Cerebellar nuclear complex (tissue), 1 donor: ENCODE measurements at regions not wholly inside any gene's neighbourhood (a gene's known extent, or its start where the extent isn't known, plus 50 kb on each side); places are given as distances from the start of the nearest gene placed in this dataset.
A peak's percentile ranks its signal among the peaks of the same experiment; 100 is the strongest.

ENCODE experiments used
- DNase-seq, 2 experiments: peaks; one replicate each; lab custom pipeline; 2025; lab: John Stamatoyannopoulos, UW

DNA sequence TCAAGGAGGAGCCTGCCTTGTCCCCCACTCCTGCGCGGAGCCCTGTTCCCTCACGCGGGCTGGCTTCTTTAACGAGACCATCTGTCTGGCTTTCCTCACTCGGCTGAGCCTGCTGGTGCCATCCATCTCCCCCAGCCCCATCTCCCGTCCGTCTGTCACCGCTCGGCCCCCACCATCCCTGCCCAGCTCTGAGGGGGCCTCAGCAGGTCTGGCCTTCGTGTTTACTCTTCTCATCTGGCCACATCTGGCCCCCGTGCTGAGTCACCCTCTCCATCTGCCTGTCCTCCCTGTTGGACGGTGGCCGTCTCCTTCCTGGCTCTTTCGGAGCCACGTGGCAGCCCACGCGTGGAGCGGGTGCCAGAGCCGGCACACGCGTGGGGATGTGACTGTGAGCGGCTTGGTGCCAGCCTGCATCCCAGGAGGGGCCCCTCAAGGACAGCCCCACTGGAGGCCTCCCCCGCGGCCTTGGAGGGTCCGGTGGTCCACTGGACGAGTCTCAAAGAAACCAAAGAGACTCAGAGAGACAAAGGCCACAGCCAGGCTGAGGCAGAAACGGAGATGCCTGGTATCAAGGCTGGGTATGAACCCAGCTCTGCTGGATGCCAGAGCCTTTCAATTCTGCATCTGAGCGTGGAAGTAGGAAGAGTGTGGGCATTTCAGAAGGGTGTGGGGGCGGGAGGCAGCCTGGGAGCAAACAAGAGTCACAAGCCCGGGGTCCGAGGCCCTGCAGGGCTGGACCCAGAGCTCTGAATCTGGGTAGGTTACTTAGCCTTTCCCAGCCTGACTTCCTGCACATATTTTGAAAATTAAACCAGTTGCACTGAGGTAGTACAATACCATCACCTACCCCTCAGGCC, 76.7 kb upstream of the UNC5A start:
- no peak for DNase-seq

DNA sequence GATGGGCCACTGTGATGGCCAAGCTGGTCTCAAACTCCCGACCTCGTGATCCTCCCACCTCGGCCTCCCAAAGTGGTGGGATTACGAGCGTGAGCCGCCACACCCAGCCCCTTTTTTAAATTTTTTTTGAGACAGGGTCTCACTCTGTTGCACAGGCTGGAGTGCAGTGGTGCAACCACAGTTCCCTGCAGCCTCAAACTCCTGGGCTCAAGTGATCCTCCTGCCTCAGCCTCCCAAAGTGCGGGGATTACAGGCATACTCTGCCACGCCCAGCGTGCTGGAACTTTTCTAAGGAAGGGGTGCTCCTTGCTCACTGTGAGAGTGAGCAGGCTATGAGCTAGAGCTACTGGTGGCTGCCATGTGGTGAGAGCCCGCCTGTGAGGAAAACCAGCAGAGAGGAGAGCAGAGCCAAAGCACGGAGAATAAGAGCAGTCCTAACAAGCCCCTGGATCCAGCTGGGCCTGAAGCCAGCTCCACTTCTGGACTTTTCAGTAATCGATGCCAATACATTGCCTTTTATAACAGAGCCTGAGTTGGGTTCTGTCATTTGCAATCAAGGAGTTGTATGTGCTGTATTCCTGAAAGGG, 75.5 kb upstream of the UNC5A start:
- DNase-seq, result no peak

DNA sequence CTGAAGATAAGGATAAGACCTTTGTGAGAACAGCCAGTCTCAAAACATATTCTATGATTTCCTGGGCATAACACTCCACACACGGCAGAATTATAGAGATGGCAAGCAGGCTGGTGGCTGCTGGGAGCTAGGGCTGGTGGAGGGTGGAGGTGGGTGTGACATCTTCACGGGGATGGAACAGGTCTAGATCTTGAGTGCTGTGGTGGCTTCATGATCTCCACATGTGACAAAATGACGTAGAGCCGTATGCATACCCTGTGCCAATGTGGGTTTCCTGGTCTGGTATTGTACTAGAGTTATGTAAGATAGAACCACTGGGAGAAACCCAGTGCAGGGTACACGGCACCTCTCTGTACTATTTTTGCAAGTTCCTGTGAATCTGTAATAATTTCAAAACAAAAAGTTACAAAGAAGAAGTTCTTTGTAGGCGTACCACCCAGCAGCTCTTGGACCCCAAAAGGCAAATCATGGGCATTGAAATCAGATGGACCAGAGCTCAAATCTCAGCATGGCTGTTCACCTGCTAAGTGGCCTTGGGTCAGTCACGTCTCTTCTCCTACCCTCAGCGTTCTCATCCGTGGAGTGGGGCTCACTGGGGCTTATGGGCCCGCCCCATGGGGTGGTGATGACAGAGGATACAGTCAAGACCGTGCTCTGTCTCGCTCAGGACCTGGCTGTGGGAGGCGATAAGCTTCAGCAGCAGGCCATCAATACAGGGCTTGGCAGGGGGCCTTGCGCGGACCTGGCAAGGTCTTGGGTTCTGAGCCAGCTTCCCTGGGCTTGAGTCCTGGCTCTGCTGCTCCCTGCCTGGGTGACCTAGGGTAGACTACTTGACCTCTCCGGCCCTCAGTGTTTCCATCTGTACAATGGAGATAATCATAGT, 74.7 kb upstream of the UNC5A start:
- no peak for DNase-seq

DNA sequence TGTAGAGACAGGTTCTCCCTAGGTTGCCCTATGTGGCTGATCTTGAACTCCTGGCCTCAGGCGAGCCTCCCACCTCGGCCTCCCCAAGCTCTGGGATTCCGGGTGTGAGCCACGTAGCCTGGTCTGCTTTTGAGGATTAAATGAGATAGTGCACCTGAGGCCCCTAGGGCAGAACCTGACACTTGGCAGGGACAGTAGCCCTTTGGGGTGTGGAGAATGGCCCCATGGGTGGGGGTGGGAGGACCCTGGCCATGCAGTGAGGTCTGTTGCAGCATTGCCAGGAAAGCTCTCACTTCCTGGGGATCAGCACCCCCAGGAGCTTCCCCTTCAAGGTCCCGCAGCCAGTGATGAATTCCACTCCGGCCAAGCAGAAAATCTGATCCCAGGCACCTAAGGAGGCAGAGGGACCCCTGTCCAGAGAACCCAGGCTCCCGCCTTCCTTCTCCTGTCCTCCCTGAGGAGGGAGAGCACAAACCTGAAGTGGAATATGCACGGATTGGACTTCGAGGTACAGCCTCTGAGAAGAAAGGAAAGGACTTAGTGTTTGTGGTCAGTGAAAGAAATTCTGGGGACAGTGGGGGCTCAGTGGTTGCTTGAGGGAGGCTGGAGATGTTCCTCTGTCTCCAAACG, 73.9 kb upstream of the UNC5A start:
- DNase-seq, result no peak

DNA sequence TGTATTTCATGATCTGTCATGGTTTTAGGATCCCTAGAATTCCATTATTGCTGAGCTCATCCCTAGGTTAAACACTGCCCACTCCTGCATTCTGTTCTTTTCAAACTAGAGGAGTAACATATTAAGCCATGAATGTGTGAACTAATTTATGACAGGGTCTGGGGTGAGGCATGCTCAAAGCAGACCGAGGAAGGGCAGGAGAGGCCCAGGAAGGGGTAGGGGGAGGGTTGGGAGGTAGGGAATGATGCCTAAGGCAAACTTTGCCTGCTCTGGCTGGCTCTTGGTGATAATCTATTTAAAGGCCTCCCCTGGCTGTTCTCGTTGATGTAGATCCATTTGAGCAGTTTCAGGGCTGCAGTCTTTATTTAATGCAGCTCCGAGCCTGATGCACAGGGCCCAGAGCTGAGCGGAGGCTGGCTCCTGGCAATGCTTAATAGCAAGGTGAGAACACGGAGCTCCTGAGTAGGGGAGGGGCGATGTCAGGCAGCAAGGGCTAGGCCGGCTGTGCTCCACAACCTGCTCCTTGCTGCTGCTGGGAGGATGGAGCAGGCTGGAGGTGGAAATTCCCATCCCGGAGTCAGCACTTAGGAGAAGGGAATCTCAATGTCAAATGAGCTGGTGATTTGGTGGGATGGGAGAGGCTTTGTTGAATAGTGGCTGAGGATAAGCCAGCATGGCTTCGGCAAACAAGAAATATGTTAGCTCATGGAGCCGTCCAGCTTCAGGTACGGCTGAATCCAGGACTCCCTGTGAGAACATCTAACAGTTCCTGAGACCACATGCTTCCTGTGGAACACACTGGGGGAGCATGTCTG, 73.2 kb upstream of the UNC5A start:
- DNase-seq, result peak in 1 of 2 experiments; percentile 32

DNA sequence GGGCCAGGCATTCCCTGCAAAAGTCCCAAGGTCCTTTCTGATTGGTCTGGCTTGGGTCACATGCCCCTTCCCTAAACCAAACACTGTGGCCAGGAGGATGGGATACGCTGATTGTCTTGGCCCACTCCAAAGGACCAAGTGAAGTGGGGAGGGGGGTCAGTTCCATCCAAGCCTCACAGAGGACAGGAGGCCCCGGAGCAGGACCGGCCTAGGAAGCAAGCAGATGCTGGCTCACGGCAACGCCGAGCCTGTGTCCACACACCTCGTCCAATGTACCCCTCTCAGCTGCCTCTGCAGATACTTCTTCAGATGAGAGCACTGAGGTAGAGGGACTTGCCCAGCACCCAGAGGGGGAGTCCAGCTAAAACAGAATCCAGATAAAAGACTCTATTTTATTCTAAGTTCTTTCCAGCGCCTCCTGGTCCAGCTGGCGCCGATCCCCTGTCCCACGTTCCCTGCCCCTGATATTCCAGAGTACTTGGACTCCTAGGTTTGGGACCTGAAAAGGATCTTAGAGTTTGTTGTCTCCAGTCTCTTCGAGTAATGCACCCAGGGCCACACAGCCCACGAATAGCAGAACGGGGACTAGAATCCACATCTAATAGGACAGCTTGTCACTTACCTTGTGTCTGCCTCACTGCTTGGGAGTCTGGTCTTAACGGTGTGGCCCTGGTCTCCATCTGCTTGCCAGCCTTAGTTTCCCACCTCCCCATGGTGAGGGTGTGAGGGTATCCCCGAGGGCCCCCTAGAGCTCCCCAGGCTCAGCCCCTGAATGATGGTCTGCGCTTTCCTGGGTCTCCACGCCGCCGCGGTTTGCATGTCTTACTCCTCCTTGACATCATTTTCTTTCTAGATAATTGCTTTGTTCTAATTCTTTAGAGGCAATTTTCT, 72.4 kb upstream of the UNC5A start:
- no peak for DNase-seq

DNA sequence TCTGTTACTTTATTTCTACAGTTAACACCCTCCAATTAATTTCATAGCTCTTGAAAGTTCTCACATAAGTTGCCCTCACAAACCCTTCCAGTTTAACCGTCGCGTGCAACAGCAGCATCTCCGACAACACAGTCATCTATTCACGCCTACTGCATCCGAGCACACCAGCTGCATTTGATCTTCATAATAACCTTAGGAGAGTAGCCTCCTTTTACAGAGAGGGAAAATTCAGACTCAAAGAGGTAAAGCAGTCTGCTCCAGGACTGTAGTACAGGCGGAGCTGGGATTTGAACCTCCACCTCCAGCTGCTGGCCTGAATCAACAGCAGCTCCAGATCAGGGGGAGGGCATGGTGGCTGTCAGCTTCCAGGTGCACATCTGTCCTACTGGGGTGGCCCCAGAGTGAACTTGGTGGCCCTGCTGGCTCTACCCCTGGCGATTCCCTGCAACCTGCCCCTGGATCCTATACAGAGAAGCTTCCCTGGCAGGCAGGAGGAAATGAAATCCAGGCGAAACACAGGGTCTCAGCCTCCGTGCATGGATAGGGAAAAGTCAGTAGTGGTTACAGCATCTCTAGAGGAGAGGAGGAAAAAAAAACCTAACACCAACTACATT, 71.6 kb upstream of the UNC5A start:
- DNase-seq, result no peak

DNA sequence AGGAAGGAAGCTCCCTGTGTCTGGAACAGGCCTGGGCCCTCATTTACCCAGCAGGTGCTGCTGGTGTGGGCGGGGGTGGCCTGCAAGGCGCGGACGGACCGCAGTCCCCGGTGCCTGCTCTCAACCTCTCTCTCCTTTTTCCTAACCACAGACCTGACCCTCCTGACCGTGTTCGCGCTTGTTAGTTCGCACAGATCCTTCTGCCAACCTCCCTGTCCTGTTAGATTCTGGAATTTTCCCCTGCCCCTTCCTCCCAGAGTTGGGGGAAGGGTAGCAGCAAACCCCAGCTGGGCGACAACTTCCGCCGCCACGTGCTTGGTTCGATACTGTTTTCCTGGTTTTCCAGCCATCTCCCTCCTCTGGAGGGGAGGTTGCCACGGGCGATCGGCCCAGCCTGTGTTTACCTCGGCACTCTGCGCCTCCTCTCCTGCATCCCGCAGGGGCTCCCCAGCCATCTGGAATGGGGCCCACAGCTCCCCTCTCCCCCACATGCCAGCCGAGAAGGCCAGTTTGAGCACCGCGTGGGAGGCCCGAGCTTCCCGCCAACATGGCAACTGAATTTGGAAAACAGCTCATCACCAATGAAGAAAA, 70.8 kb upstream of the UNC5A start:
- peak; percentile 33 to 79 for DNase-seq

DNA sequence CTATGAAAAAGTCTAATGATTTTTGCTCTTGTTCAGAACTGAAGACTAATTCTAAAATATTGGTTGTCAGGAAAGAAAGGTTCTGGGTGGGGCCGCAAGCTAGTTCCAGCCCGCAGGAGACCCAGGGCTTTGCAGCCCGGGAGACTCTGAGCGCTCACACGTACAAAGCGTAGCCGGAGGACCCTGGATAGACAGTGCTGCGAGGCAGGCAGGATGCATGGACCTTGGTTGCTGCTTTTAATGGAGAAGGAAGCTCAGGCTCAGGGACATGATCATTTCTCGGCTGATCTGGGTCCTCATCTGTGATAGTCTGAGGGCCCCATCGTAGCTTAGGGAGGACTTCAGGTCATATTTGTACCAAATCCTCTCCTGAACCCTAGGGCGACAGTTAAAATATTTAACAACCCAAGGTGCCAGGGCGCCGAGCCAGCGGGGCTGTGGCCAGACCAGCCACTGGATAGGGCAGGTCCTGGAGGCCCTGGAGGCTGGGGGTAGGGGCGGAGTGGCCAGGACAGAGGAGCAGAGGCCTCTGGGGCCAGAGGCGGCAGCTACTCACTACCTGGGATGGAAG, 70.1 kb upstream of the UNC5A start:
- no peak for DNase-seq

DNA sequence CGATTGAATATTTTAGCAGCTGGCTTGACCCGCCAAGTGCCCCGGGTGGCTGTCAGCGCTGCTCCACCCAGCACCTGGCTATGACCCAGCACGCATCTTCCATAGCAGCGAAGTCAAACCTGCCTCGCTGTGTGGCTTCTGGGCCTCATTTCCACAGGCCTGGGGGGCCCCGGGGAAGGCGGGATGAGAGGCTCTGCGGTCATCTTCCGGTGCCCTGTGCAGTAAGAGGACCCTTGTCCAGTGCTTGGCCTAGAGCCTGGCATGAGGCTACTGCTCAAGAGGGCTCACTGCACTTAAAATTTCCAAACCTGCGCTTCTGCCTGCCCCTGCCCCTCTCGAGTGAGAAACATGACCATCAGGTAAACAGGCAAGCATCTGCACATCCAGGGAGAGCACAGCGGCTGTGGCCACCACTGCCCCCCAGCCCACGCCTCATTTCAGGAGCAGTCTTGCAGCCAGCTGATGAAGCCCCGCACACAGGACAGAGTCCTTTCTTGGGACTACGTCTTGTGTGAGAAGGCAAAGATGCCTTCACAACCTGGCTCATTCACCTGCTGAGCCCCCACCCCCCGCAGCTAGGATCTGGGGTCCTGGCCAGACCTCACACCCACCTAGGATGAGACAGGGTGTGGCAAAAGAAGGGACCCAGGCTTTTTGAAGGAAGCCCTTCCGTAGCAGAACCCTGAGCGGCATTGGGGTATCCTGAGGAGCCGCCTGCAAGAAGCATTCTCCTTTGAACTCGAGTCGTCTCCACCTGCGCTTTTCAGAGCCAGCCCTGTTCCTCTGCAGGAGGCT, 69.5 kb upstream of the UNC5A start:
- DNase-seq, result no peak

DNA sequence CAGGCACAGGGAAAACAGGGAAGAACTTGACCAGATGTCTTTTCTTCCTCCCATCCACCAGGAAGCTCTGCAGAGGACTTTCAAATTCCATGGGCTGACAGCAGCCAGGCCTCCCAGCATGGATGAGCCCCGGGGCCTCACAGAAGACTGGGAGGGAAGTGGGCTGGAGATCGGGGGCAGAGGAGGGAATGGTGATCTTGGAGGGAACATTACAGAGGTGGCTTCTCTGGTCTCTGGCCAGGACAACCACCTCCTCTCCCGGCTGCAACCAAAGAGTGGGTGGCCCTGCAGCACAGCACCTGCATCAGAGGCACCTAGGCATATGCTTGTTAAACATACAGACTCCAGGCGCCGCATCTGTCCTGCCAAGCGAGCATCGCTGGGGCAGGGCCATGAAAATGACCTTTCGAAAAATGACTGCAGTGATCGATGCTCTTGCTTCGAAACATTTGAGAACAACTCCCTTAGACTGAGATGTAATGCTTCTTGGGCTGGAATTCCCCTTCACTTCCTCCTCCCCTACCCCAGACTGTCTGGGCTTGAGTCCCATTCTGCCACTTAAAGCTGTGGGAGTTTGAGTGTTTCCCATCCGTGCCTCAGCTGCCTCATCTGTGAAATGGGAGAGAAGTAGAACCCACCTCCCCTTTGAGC, 68.7 kb upstream of the UNC5A start:
- DNase-seq, result no peak

DNA sequence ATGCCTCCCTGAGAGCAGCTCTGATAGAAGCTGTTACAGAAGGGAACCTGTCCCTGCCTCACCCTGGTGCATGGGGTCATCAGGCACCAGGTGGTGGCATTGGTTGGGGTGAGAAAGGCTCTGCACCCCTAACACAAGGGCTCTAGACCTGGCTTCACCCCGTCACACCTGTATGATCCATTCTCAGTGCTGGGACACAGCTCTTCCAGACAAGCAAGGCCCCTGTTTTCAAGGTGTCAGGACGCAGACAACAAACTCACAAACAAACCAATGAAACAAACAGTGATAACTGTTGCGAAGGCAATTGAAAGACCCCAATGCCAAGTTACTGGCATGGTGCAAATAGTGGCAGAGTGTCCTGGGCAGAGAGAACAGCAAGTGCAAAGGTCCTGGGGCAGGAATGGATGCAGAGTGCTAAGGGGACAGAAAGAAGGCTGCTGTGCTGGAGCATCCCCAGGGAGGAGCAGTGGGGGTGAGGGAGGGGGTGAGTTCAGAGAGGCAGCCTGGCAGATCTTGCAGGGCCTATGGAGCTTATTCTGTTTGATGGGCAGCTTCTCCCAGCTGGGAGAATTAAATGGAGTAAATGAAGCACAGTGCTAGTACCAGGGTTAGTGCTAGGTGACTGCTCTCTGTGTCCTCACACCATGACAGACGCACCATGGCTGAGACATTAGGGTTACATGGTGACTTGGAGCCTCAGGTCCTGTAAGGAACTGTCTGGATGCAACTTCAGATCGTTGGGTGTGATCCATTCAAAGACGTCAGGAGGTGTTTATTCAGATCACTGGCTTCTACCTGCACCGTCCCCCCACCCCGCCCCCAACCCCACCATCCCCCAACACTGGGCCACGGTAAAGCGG, 67.9 kb upstream of the UNC5A start:
- no peak for DNase-seq

DNA sequence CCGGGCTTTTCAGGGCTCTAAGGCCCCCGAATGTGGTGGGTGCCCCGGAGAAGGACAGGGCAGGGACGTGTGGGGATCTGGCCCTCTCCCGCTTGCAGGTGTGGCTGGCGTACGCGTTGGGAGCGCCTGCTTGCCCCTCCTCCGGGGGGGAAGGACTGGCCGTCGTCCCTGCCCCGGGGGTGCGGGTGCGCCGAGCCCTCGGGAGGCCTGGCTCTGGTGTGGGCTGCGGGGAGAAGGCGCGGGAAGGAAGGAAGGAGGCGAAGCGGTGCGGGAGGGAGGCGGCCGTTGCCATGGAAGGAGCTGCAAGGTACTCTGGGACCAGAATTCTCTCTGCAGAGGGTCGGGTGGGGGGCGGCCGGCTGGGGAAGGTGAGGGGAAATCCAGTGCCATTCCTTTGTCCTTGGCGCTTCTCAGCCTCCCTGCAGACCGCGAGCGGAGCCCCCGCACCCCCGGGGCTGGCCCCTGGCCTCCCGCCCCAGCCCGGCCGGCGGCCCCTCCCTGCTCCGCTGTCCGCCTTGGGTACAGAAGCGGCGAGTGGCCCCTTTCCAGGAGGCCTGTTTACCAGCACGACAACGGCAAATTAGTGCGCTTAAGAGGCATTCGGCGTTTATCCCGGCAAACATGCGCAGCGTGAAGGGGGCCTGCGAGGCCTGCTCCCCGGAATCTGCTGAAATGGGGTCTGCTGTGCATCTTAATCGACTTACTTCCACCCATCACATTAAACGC, 67.1 kb upstream of the UNC5A start:
- peak in 1 of 2 experiments; percentile 20 for DNase-seq

DNA sequence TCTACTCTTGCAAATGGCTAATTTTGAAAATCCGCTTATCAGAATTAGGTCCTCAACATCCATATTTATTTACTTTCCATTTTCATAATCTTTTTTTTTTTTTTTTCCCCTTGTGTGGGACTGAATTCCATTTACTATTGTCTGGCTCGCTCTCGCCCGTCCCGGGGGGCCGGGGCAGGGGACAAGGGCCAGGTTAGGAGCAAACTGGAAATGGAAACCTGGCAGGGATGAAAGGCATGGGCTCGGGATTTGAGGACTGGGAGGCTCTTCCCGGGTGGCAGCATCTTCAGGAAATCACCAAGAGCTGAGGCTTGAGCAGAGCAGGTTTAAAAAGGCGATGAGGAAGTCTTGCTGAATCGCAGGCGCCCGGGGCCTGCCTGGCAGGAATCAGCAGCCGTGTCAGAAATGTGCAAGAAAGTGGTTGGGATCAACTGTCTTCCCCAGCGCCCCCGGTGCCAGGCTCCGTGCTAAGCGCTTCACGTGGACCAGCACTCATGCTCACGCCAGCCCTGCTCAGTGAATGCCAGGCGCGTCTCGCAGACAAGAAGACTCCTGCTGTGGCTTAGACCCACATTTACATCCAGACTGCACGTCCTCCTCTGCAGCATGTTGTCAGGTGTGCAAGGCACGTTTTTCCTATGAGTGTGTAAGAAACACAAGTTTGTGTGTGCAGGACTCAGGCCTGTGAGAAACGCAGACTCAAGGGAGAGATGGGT, 66.3 kb upstream of the UNC5A start:
- DNase-seq, result no peak

DNA sequence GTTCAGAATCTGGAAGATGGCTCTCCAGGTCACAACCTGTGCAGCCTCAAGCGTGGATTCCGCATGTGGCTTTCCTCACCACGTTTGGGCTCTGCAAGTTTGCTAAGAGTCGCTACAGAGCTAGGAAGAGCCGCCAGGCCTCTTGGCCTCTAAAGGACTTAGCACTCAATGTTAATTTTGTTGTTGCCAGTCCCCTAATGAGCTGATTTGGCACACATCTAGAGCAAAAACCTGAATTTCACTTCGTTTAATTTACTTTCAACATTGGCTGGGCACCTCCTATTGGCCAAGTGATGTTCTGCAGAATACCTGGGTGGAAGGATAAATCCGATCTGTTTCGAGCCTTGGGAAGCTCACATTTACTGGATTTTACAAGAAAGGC, 65.8 kb upstream of the UNC5A start:
- DNase-seq, result peak in 1 of 2 experiments; percentile 53
